Breast epithelium (tissue), 4 donors: ENCODE measurements at regions not wholly inside any gene's neighbourhood (a gene's known extent, or its start where the extent isn't known, plus 50 kb on each side); places are given as distances from the start of the nearest gene placed in this dataset.

Experiments
- DNase-seq, 2 donors: peaks; one replicate each; pipeline ENCODE4 v3.0.0-alpha.2; 2019; ENCODE audit warnings: low spot score in 2 of 2
- H3K27ac ChIP-seq, 2 donors: fragments of 200-600 bp; sonication (generic) in 1 of 2; one replicate each; pipeline ENCODE4 v1.5.1; 2016 to 2019; ENCODE audit warnings: mild to moderate bottlenecking in 1 of 2
- H3K27me3 ChIP-seq, 2 donors: fragments of 200-600 bp; sonication (generic) in 1 of 2; one replicate each; pipeline versions ENCODE4 v1.5.1 to v1.6.0; 2017 to 2019; ENCODE audit warnings: control low read depth in 1 of 2, mild to moderate bottlenecking in 1 of 2
- H3K36me3 ChIP-seq: fragments of 200-600 bp; one replicate; pipeline ENCODE4 v1.5.1; 2019
- H3K4me1 ChIP-seq, 2 donors: fragments of 200-600 bp; sonication (generic); one replicate each; pipeline ENCODE4 v1.5.1; 2016 to 2019; ENCODE audit warnings: control low read depth in 1 of 2
- H3K4me3 ChIP-seq, 3 donors: fragments of 200-600 bp; sonication (generic); 1 replicate in 2 of 3; 2 replicates in 1 of 3; pipeline ENCODE4 v1.5.1; 2016 to 2019; ENCODE audit warnings: mild to moderate bottlenecking in 3 of 3, moderate library complexity in 2 of 3
- H3K9me3 ChIP-seq, 2 donors: fragments of 200-600 bp; sonication (generic) in 1 of 2; one replicate each; pipeline ENCODE4 v1.5.1; 2016 to 2019; ENCODE audit warnings: control low read depth in 1 of 2
- CTCF ChIP-seq, 3 donors: fragments of 450-650 bp; IDR thresholded peaks; one replicate each; pipeline ENCODE4 v1.5.1; 2016 to 2017; ENCODE audit warnings: antibody characterized with exemption in 3 of 3, mild to moderate bottlenecking in 3 of 3, moderate library complexity in 3 of 3
- POLR2A ChIP-seq: fragments of 450-650 bp; IDR thresholded peaks from one replicate; pipeline ENCODE4 v1.6.1; 2016; ENCODE audit warnings: antibody characterized with exemption, mild to moderate bottlenecking, moderate library complexity
- POLR2AphosphoS5 ChIP-seq, 3 donors: sonication (generic); formaldehyde crosslinking; IDR thresholded peaks; one replicate each; pipeline ENCODE4 v1.6.1; 2017; ENCODE audit warnings: antibody characterized with exemption in 3 of 3
- intact Hi-C: fragments of 100-400 bp; cut with DNase I; formaldehyde crosslinking; loops from one replicate; pipeline ENCODE4 v1.15.1; 2023; ENCODE audit warnings: low total_unique reads

DNA sequence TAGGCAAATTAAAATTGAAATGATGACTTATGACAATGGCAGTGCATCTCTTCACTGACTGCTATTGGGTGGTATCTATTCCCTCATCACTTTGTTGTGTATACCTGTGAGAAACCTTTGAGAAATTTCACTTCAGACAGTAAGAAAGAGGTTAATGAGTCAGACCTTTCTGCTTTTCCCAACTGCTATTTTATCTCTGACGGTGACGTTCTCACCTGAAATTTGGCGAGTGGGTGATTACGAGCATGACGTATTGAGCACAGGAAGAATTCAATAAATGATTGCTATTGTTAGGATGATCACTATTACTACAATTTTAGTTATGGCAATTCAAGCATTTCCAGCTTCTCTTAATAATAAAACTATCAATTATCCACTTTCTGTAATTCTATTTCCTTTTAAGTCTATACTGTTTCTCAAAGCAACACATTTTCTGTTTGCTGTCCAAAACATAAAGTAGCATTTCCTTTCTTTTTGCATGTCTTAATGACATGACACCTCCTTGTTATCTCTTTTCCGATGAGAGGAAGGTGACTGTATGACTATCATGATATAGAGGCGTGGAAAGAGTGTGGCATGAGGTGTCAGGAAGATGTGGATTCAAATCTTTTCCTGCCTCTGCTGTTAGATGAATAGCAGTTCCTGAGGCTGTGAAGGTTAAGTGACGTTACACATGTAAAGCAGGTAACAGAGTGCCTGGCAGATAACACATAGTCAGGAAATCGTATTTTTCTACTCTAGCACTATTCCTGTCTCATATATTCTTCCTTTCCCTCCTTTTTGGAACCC, 504.9 kb upstream of the SEMA6D start:
- DNase-seq, result no peak
- Histone ChIP-seq H3K36me3 (no peaks in the 10 kb centered on the region), H3K9me3 (no peaks in the 10 kb centered on the region), H3K27me3 (no peaks in the 10 kb centered on the region), H3K27ac (no peak overlapping the region), H3K4me1 (no peaks in the 10 kb centered on the region), H3K4me3 (no peak overlapping the region)
- intact Hi-C loops, result no loop called here
- no peak for TF ChIP-seq POLR2AphosphoS5 (IDR thresholded peaks at IDR 0.05)
- no peak for TF ChIP-seq POLR2A
- TF ChIP-seq CTCF (IDR thresholded peaks at IDR 0.05), result no peak

GRCh38 chr15:47213883-47214282, 503.4 kb upstream of the SEMA6D start:
- TF ChIP-seq CTCF (IDR thresholded peaks at IDR 0.05), result no peak
- TF ChIP-seq POLR2AphosphoS5 (IDR thresholded peaks at IDR 0.05), result no peak
- TF ChIP-seq POLR2A, result no peak
- no peak for DNase-seq

GRCh38 chr15:47218295-47218694, 499.0 kb upstream of the SEMA6D start:
- H3K9me3 ChIP-seq, result no peaks in the 10 kb centered on the region
- H3K4me3 ChIP-seq, result no peak overlapping the region
- TF ChIP-seq CTCF (IDR thresholded peaks at IDR 0.05) (no peak), POLR2A (no peak), POLR2AphosphoS5 (IDR thresholded peaks at IDR 0.05) (no peak)
- no peak for DNase-seq
- no peak overlapping the region for H3K27ac ChIP-seq
- no peaks in the 10 kb centered on the region for H3K27me3 ChIP-seq
- H3K4me1 ChIP-seq, result no peaks in the 10 kb centered on the region
- intact Hi-C loops, result no loop called here
- no peaks in the 10 kb centered on the region for H3K36me3 ChIP-seq

More at GRCh38 chr15:47213883-47214282, 503.4 kb upstream of the SEMA6D start:
- Histone ChIP-seq H3K4me1 (no peaks in the 10 kb centered on the region), H3K27me3 (no peaks in the 10 kb centered on the region), H3K4me3 (no peak overlapping the region), H3K9me3 (no peaks in the 10 kb centered on the region), H3K27ac (no peak overlapping the region), H3K36me3 (no peaks in the 10 kb centered on the region)
- intact Hi-C loops, result no loop called here

- intact Hi-C loops, result no loop called here
- Histone ChIP-seq H3K27me3 (no peaks in the 10 kb centered on the region), H3K9me3 (no peaks in the 10 kb centered on the region), H3K4me3 (no peak overlapping the region), H3K27ac (no peak overlapping the region), H3K36me3 (no peaks in the 10 kb centered on the region), H3K4me1 (no peaks in the 10 kb centered on the region)
- no peak for DNase-seq
- TF ChIP-seq POLR2AphosphoS5 (IDR thresholded peaks at IDR 0.05), result no peak
- no peak for TF ChIP-seq POLR2A
- no peak for TF ChIP-seq CTCF (IDR thresholded peaks at IDR 0.05)
Observed at GRCh38 chr15:47244361-47244760, 472.9 kb upstream of the SEMA6D start.

DNA sequence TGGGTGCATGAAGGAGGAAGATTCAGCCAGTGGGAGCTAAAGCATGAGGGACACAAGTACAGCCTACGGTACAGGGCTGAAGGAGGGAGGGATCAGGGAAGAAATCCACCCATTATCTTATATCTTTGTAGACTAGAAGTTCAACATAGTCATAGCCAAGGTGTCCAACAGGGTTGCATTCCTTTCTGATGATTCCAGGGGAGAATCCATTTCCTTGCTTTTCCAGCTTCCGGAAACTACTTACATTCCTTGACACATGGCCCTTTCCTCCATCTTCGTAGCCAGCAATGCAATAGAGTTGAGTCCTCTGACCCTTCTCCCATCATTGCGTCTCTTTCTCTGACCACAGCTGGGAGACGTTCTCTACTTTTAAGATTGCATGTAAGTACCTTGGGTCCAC, 471.0 kb upstream of the SEMA6D start:
- no peaks in the 10 kb centered on the region for H3K9me3 ChIP-seq

More for the DNA sequence above, 471.0 kb upstream of the SEMA6D start:
- intact Hi-C loops, result no loop called here
- Histone ChIP-seq H3K27me3 (no peaks in the 10 kb centered on the region), H3K4me1 (no peaks in the 10 kb centered on the region), H3K36me3 (no peaks in the 10 kb centered on the region), H3K4me3 (no peak overlapping the region), H3K27ac (no peak overlapping the region)
- no peak for TF ChIP-seq POLR2AphosphoS5 (IDR thresholded peaks at IDR 0.05)
- no peak for TF ChIP-seq POLR2A
- no peak for TF ChIP-seq CTCF (IDR thresholded peaks at IDR 0.05)
- DNase-seq, result no peak
